Stimulated activated naive B cell treated with anti-CD40 and anti-IgM and Interleukin-4, amounts not matched to agents 10 μg/mL and 1 μg/mL and 100 μg/mL, for 72 hours (primary cell): ENCODE measurements at regions not wholly inside any gene's neighbourhood (a gene's known extent, or its start where the extent isn't known, plus 50 kb on each side); places are given as distances from the start of the nearest gene placed in this dataset.

ENCODE experiments used
- ATAC-seq, 2 donors: fragments of 150-1000 bp; cut with Tn5 transposase; replicated peaks; 2 replicates each; pipeline ENCODE4 v1.10.0; 2021; ENCODE audit warnings: moderate library complexity in 1 of 2
- DNase-seq: peaks from one replicate; pipeline ENCODE4 v3.0.0; 2021
- H3K27ac Mint-ChIP-seq: one replicate; pipeline ENCODE4 v1.8.0; 2022; ENCODE audit warnings: mild to moderate bottlenecking, mixed read lengths
- H3K27me3 Mint-ChIP-seq, 2 donors: one replicate each; pipeline ENCODE4 v1.8.0; 2022; ENCODE audit warnings: mixed read lengths in 2 of 2
- H3K36me3 Mint-ChIP-seq, 2 donors: one replicate each; pipeline ENCODE4 v1.8.0; 2022; ENCODE audit warnings: mixed read lengths in 2 of 2, mild to moderate bottlenecking in 1 of 2
- H3K4me1 Mint-ChIP-seq, 2 donors: one replicate each; pipeline ENCODE4 v1.8.0; 2022; ENCODE audit warnings: mixed read lengths in 2 of 2, mild to moderate bottlenecking in 1 of 2
- H3K4me3 Mint-ChIP-seq, 2 donors: one replicate each; pipeline ENCODE4 v1.8.0; 2022; ENCODE audit warnings: mild to moderate bottlenecking in 2 of 2, mixed read lengths in 2 of 2, moderate library complexity in 1 of 2
- H3K9me3 Mint-ChIP-seq, 2 donors: one replicate each; pipeline ENCODE4 v1.8.0; 2022; ENCODE audit warnings: mixed read lengths in 2 of 2, mild to moderate bottlenecking in 1 of 2

- H3K4me3 Mint-ChIP-seq: no peak overlapping the region
- no peak overlapping the region for H3K27ac Mint-ChIP-seq
- peaks cover 0 to under 1% of the 10 kb centered on the region in 2 donors for H3K4me1 Mint-ChIP-seq
- H3K9me3 Mint-ChIP-seq: no peaks in the 10 kb centered on the region
- no peaks in the 10 kb centered on the region for H3K36me3 Mint-ChIP-seq
- ATAC-seq (no peak), DNase-seq (no peak)
- H3K27me3 Mint-ChIP-seq: peaks cover 37 to 67% of the 10 kb centered on the region in 2 donors
Measured at GRCh38 chr12:53824001-53824712, 72.4 kb upstream of the CISTR start.

- H3K27ac Mint-ChIP-seq: no peak overlapping the region
- no peaks in the 10 kb centered on the region for H3K9me3 Mint-ChIP-seq
- H3K27me3 Mint-ChIP-seq: peaks cover 29 to 64% of the 10 kb centered on the region in 2 donors
- H3K36me3 Mint-ChIP-seq: no peaks in the 10 kb centered on the region
- H3K4me1 Mint-ChIP-seq: peaks cover 0 to 2% of the 10 kb centered on the region in 2 donors
- DNase-seq (no peak), ATAC-seq (no peak)
- H3K4me3 Mint-ChIP-seq: no peak overlapping the region
Measured at GRCh38 chr12:53825246-53826081, 73.7 kb upstream of the CISTR start.

GRCh38 chr12:53827306-53827705, 75.5 kb upstream of the CISTR start:
- DNase-seq (no peak), ATAC-seq (no peak)
- H3K27me3 Mint-ChIP-seq: peaks cover 23 to 60% of the 10 kb centered on the region in 2 donors
- no peak overlapping the region for H3K4me3 Mint-ChIP-seq
- H3K9me3 Mint-ChIP-seq: no peaks in the 10 kb centered on the region
- H3K27ac Mint-ChIP-seq: no peak overlapping the region
- H3K36me3 Mint-ChIP-seq: no peaks in the 10 kb centered on the region
- peaks cover 0 to 2% of the 10 kb centered on the region in 2 donors for H3K4me1 Mint-ChIP-seq

- peaks cover 0 to 2% of the 10 kb centered on the region in 2 donors for H3K4me1 Mint-ChIP-seq
- no peak for DNase-seq
- H3K9me3 Mint-ChIP-seq: no peaks in the 10 kb centered on the region
- no peak overlapping the region for H3K4me3 Mint-ChIP-seq
- no peak for ATAC-seq
- no peaks in the 10 kb centered on the region for H3K36me3 Mint-ChIP-seq
- H3K27ac Mint-ChIP-seq: no peak overlapping the region
- H3K27me3 Mint-ChIP-seq: peaks cover 23 to 62% of the 10 kb centered on the region in 2 donors
Measured at GRCh38 chr12:53828598-53828997, 76.8 kb upstream of the CISTR start.

GRCh38 chr12:53829130-53829819, 77.5 kb upstream of the CISTR start:
- Mint-ChIP-seq H3K4me3 (no peak overlapping the region), H3K36me3 (no peaks in the 10 kb centered on the region), H3K27me3 (peaks cover 25 to 64% of the 10 kb centered on the region in 2 donors), H3K4me1 (peaks cover 0 to 2% of the 10 kb centered on the region in 2 donors), H3K9me3 (no peaks in the 10 kb centered on the region), H3K27ac (no peak overlapping the region)
- no peak for DNase-seq
- ATAC-seq: no peak

GRCh38 chr12:53830631-53831030, 78.9 kb upstream of the CISTR start:
- Mint-ChIP-seq H3K4me3 (no peak overlapping the region), H3K36me3 (no peaks in the 10 kb centered on the region), H3K4me1 (peaks cover 0 to 2% of the 10 kb centered on the region in 2 donors), H3K9me3 (no peaks in the 10 kb centered on the region), H3K27ac (no peak overlapping the region), H3K27me3 (peaks cover 30 to 65% of the 10 kb centered on the region in 2 donors)
- ATAC-seq: no peak
- no peak for DNase-seq

- no peak for ATAC-seq
- Mint-ChIP-seq H3K27me3 (peaks cover 29 to 64% of the 10 kb centered on the region in 2 donors), H3K27ac (no peak overlapping the region), H3K4me3 (no peak overlapping the region), H3K4me1 (no peaks in the 10 kb centered on the region), H3K9me3 (no peaks in the 10 kb centered on the region), H3K36me3 (no peaks in the 10 kb centered on the region)
- DNase-seq: no peak
Measured at GRCh38 chr12:53836119-53836655, 84.4 kb upstream of the CISTR start.

- H3K9me3 Mint-ChIP-seq: no peaks in the 10 kb centered on the region
Measured at GRCh38 chr12:53838978-53839377, 87.2 kb upstream of the CISTR start.

GRCh38 chr12:53840316-53840715, 88.5 kb upstream of the CISTR start:
- DNase-seq (no peak), ATAC-seq (no peak)
- no peaks in the 10 kb centered on the region for H3K36me3 Mint-ChIP-seq
- H3K4me3 Mint-ChIP-seq: no peak overlapping the region
- H3K27me3 Mint-ChIP-seq: peaks cover 37 to 64% of the 10 kb centered on the region in 2 donors
- no peaks in the 10 kb centered on the region for H3K4me1 Mint-ChIP-seq
- H3K27ac Mint-ChIP-seq: no peak overlapping the region
- H3K9me3 Mint-ChIP-seq: no peaks in the 10 kb centered on the region

More at GRCh38 chr12:53838978-53839377, 87.2 kb upstream of the CISTR start:
- Mint-ChIP-seq H3K27ac (no peak overlapping the region), H3K27me3 (peaks cover 41 to 63% of the 10 kb centered on the region in 2 donors), H3K36me3 (no peaks in the 10 kb centered on the region), H3K4me3 (no peak overlapping the region), H3K4me1 (no peaks in the 10 kb centered on the region)
- no peak for ATAC-seq
- no peak for DNase-seq

GRCh38 chr12:53842686-53843085, 90.9 kb upstream of the CISTR start:
- H3K9me3 Mint-ChIP-seq: no peaks in the 10 kb centered on the region
- H3K27me3 Mint-ChIP-seq: peaks cover 40 to 60% of the 10 kb centered on the region in 2 donors
- no peak overlapping the region for H3K27ac Mint-ChIP-seq
- H3K4me1 Mint-ChIP-seq: no peaks in the 10 kb centered on the region
- no peak for DNase-seq
- no peaks in the 10 kb centered on the region for H3K36me3 Mint-ChIP-seq
- no peak for ATAC-seq
- no peak overlapping the region for H3K4me3 Mint-ChIP-seq

GRCh38 chr12:53843545-53843944, 91.8 kb upstream of the CISTR start:
- Mint-ChIP-seq H3K36me3 (no peaks in the 10 kb centered on the region), H3K27me3 (peaks cover 46 to 66% of the 10 kb centered on the region in 2 donors), H3K27ac (no peak overlapping the region), H3K4me3 (no peak overlapping the region), H3K9me3 (no peaks in the 10 kb centered on the region), H3K4me1 (no peaks in the 10 kb centered on the region)
- DNase-seq (no peak), ATAC-seq (no peak)

- DNase-seq (no peak), ATAC-seq (no peak)
- Mint-ChIP-seq H3K27ac (no peak overlapping the region), H3K36me3 (no peaks in the 10 kb centered on the region), H3K9me3 (no peaks in the 10 kb centered on the region), H3K4me1 (no peaks in the 10 kb centered on the region), H3K4me3 (no peak overlapping the region), H3K27me3 (peaks cover 56 to 74% of the 10 kb centered on the region in 2 donors)
Measured at GRCh38 chr12:53844994-53845844, 93.4 kb upstream of the HOXC13 start.

GRCh38 chr12:53845932-53846331, 92.7 kb upstream of the HOXC13 start:
- Mint-ChIP-seq H3K4me1 (no peaks in the 10 kb centered on the region), H3K27ac (no peak overlapping the region), H3K4me3 (no peak overlapping the region), H3K36me3 (no peaks in the 10 kb centered on the region), H3K27me3 (peaks cover 54 to 75% of the 10 kb centered on the region in 2 donors), H3K9me3 (no peaks in the 10 kb centered on the region)
- ATAC-seq: no peak
- no peak for DNase-seq
